CD4-positive, CD25-positive, alpha-beta regulatory T cell (primary cell): ENCODE measurements at regions not wholly inside any gene's neighbourhood (a gene's known extent, or its start where the extent isn't known, plus 50 kb on each side); places are given as distances from the start of the nearest gene placed in this dataset.
A peak's percentile ranks its signal among the peaks of the same experiment; 100 is the strongest.

Source experiments
- ATAC-seq, 2 donors: fragments of 150-1000 bp; cut with Tn5 transposase; one replicate each; pipeline ENCODE4 v1.10.0; 2021; ENCODE audit warnings: low read depth in 2 of 2, moderate number of reproducible peaks in 2 of 2, moderate library complexity in 1 of 2
- DNase-seq, 3 donors: peaks; one replicate each; pipeline versions ENCODE4 v3.0.0 to v3.0.0-alpha.2; 2012 to 2022; ENCODE audit warnings: mixed read lengths in 1 of 3
- H3K27ac ChIP-seq: one replicate; pipeline ENCODE4 v1.7.0; 2013; ENCODE audit warnings: mild to moderate bottlenecking, low read length; ENCODE audit not compliant: insufficient read depth, poor library complexity, severe bottlenecking
- H3K27me3 ChIP-seq: one replicate; pipeline ENCODE4 v1.7.0; 2013; ENCODE audit warnings: low read length; ENCODE audit not compliant: control insufficient read depth, insufficient read depth
- H3K36me3 ChIP-seq: one replicate; pipeline ENCODE4 v1.7.0; 2013; ENCODE audit warnings: mild to moderate bottlenecking, low read length, moderate library complexity; ENCODE audit not compliant: control insufficient read depth, insufficient read depth
- H3K4me1 ChIP-seq: 2 replicates; pipeline ENCODE4 v1.7.0; 2013; ENCODE audit warnings: mild to moderate bottlenecking, low read length; ENCODE audit not compliant: insufficient read depth, control insufficient read depth, poor library complexity, severe bottlenecking
- H3K4me3 ChIP-seq: one replicate; pipeline ENCODE4 v1.7.0; 2013; ENCODE audit warnings: low read depth, mild to moderate bottlenecking, low read length, moderate library complexity
- H3K9me3 ChIP-seq, 2 experiments: 1 replicate in 1 of 2; 2 replicates in 1 of 2; pipeline ENCODE4 v1.7.0; 2013; ENCODE audit warnings: low read length in 2 of 2, mild to moderate bottlenecking in 1 of 2, moderate library complexity in 1 of 2; ENCODE audit not compliant: control insufficient read depth in 2 of 2
- H3K27ac Mint-ChIP-seq, 3 donors: one replicate each; pipeline ENCODE4 v1.8.0; 2020 to 2022; ENCODE audit warnings: mild to moderate bottlenecking in 3 of 3, mixed read lengths in 3 of 3, moderate library complexity in 2 of 3
- H3K27me3 Mint-ChIP-seq: one replicate; pipeline ENCODE4 v1.8.0; 2022; ENCODE audit warnings: mild to moderate bottlenecking, mixed read lengths
- H3K36me3 Mint-ChIP-seq: one replicate; pipeline ENCODE4 v1.8.0; 2020; ENCODE audit warnings: mixed read lengths
- H3K4me1 Mint-ChIP-seq, 4 donors: one replicate each; pipeline ENCODE4 v1.8.0; 2020 to 2022; ENCODE audit warnings: mixed read lengths in 4 of 4, mild to moderate bottlenecking in 1 of 4
- H3K4me3 Mint-ChIP-seq, 4 donors: one replicate each; pipeline ENCODE4 v1.8.0; 2020 to 2022; ENCODE audit warnings: mild to moderate bottlenecking in 4 of 4, mixed read lengths in 4 of 4, moderate library complexity in 3 of 4
- H3K9me3 Mint-ChIP-seq, 7 donors: one replicate each; pipeline ENCODE4 v1.8.0; 2020 to 2022; ENCODE audit warnings: mixed read lengths in 7 of 7, mild to moderate bottlenecking in 3 of 7, moderate library complexity in 2 of 7

DNA sequence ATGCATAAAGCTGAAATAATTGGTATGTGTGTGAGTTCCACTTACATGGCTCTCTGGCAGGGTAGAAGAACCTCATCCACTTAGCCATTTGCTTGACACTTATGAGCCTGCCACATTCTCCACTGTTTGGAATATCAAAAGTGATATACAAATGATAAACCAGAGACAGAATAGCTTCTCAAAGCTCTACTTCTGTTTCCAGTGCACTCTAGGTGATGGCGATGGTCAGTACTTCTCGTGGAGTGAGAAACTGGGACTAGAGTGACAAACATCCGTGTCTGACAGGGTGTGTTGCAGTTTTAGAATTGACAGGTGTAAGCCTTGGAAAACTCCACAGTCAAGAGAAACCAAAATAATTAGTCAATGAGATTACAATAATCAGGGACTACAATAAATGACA, 935.8 kb upstream of the TYRP1 start:
- H3K4me3 Mint-ChIP-seq: no peak overlapping the region
- DNase-seq (no peak), ATAC-seq (no peak)
- H3K36me3 Mint-ChIP-seq: no peaks in the 10 kb centered on the region
- no peaks in the 10 kb centered on the region for H3K27me3 Mint-ChIP-seq
- no peaks in the 10 kb centered on the region for H3K4me1 ChIP-seq
- H3K27ac Mint-ChIP-seq: no peak overlapping the region
- peaks cover 0 to 2% of the 10 kb centered on the region in 2 experiments for H3K9me3 ChIP-seq
- H3K27me3 ChIP-seq: no peaks in the 10 kb centered on the region
- no peaks in the 10 kb centered on the region for H3K36me3 ChIP-seq
- no peak overlapping the region for H3K4me3 ChIP-seq
- H3K27ac ChIP-seq: no peak overlapping the region
- H3K4me1 Mint-ChIP-seq: no peaks in the 10 kb centered on the region
- peaks cover 0 to 13% (median 3%) of the 10 kb centered on the region in 7 donors for H3K9me3 Mint-ChIP-seq

DNA sequence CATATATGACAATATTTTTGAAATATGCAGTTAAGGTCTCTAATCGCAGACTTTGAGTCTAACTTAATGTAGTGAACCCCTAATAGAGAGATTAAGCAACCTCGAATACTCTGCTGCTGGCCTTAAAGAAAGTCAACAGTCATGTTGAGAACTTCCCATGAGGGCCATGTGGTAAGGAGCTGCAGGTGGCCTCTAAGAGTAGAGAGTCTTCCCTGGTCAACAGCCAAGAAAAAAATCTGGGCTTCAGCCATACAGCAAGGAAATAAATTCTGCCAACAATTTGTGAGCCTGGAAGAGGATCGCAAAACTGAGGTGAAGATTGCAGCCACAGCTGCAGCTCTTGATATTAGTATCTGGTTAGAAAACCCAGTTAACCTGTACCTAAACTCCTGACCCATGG, 935.2 kb upstream of the TYRP1 start:
- Histone ChIP-seq H3K4me3 (no peak overlapping the region), H3K36me3 (no peaks in the 10 kb centered on the region), H3K9me3 (peaks cover 0 to 2% of the 10 kb centered on the region in 2 experiments), H3K27me3 (no peaks in the 10 kb centered on the region), H3K4me1 (no peaks in the 10 kb centered on the region), H3K27ac (no peak overlapping the region)
- no peak overlapping the region for H3K27ac Mint-ChIP-seq
- no peak overlapping the region for H3K4me3 Mint-ChIP-seq
- peaks cover 0 to 12% (median 3%) of the 10 kb centered on the region in 7 donors for H3K9me3 Mint-ChIP-seq
- no peaks in the 10 kb centered on the region for H3K4me1 Mint-ChIP-seq
- no peaks in the 10 kb centered on the region for H3K27me3 Mint-ChIP-seq
- no peaks in the 10 kb centered on the region for H3K36me3 Mint-ChIP-seq
- no peak for ATAC-seq
- DNase-seq: no peak

DNA sequence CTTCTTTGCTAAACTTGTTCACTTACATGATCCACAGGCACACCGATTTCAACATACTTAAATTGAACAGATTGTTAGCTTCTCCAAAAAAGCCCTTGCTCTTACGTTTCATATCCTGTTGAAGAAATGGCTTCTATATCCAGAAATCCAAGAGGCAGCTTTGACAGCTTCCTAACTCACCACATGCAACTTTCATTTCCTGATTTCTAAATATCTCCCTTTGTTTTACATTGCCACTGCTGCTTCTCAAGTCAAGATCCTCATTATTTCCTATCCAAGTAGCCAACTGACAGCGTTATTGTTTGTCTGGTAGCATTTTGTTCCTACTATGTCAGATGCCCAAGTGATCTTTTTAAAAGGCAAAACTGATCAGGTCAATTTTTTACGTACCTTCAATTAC, 913.2 kb upstream of the TYRP1 start:
- Mint-ChIP-seq H3K27ac (no peak overlapping the region), H3K36me3 (no peaks in the 10 kb centered on the region), H3K27me3 (no peaks in the 10 kb centered on the region), H3K4me3 (peak overlapping the region in 1 of 4 donors; percentile 58), H3K4me1 (no peaks in the 10 kb centered on the region), H3K9me3 (peaks cover 0 to 30% (median 6%) of the 10 kb centered on the region in 7 donors)
- H3K27ac ChIP-seq: no peak overlapping the region
- H3K9me3 ChIP-seq: no peaks in the 10 kb centered on the region
- H3K27me3 ChIP-seq: no peaks in the 10 kb centered on the region
- H3K36me3 ChIP-seq: no peaks in the 10 kb centered on the region
- ATAC-seq (no peak), DNase-seq (no peak)
- H3K4me3 ChIP-seq: no peak overlapping the region
- no peaks in the 10 kb centered on the region for H3K4me1 ChIP-seq

DNA sequence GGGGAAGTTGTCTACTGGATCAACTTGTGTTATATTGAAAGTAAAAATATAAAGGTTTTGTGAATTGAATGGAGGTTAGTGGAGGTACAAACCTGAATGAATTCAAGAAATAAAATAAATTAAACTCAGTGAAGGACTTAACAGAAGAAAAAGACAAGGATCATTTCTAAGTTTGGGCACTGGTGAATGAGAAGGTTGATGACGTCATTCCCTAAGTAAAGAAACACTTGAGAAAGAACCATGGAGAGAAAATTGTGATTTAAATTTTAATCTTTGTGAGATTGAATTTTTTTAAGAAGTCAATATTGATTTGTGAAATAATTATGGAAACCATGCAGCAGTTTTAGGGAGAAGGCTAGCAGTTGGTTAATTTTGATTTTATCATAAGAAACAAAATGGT, 900.3 kb upstream of the TYRP1 start:
- DNase-seq (no peak), ATAC-seq (no peak)
- H3K4me3 ChIP-seq: no peak overlapping the region
- H3K9me3 ChIP-seq: peaks cover 2 to 12% of the 10 kb centered on the region in 2 experiments
- no peaks in the 10 kb centered on the region for H3K4me1 Mint-ChIP-seq
- H3K36me3 ChIP-seq: no peaks in the 10 kb centered on the region
- H3K27ac Mint-ChIP-seq: no peak overlapping the region
- H3K9me3 Mint-ChIP-seq: peaks cover 0 to 16% (median 4%) of the 10 kb centered on the region in 7 donors
- no peaks in the 10 kb centered on the region for H3K27me3 ChIP-seq
- H3K36me3 Mint-ChIP-seq: no peaks in the 10 kb centered on the region
- H3K27ac ChIP-seq: no peak overlapping the region
- no peaks in the 10 kb centered on the region for H3K27me3 Mint-ChIP-seq
- H3K4me1 ChIP-seq: no peaks in the 10 kb centered on the region
- H3K4me3 Mint-ChIP-seq: no peak overlapping the region

DNA sequence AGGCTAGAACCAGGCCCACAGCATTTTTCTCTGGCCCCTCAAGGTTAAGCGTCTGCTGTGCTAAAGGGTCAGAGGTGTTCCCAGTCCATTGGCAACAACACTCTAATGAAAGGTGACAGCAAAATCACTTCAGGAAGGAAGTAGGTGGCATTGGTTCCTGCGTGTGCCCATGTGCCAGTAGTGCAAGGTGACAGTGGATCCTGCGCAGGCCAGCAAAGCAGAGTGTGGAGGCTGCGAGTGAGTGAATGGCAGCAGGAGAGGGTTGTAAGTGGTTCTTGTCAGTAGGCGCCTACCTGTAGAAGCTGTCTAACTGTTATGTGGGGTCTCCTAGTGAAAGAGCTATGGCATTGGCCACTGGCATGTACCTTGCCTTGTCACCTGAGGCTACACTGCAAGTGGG, 898.2 kb upstream of the TYRP1 start:
- Mint-ChIP-seq H3K4me1 (no peaks in the 10 kb centered on the region), H3K9me3 (peaks cover 0 to 20% (median 6%) of the 10 kb centered on the region in 7 donors), H3K27me3 (no peaks in the 10 kb centered on the region), H3K36me3 (peaks cover 3% of the 10 kb centered on the region), H3K27ac (no peak overlapping the region), H3K4me3 (no peak overlapping the region)
- Histone ChIP-seq H3K27me3 (no peaks in the 10 kb centered on the region), H3K4me3 (no peak overlapping the region), H3K4me1 (no peaks in the 10 kb centered on the region), H3K9me3 (peaks cover 2 to 12% of the 10 kb centered on the region in 2 experiments), H3K36me3 (no peaks in the 10 kb centered on the region), H3K27ac (no peak overlapping the region)
- DNase-seq: no peak
- ATAC-seq: no peak

DNA sequence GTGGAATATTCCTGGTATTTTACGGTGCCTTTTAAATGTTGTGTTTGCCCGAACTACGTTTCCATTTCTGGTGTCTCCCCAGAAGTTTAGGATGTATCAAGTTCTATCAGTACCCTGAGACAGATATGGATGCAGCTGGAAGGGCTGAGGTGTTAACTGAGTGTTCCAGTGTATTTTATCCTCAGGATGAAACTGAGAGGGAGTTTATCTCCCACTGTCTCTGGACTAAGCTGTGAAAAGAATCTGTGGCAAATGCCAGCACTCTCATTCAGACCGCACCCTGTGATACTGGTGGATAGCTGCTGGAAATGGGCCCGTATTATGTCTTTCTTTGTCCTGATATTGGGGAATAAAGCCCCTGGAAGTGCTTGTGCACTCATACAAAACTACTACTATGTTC, 887.2 kb upstream of the TYRP1 start:
- no peak for ATAC-seq
- no peaks in the 10 kb centered on the region for H3K27me3 Mint-ChIP-seq
- H3K36me3 Mint-ChIP-seq: no peaks in the 10 kb centered on the region

DNA sequence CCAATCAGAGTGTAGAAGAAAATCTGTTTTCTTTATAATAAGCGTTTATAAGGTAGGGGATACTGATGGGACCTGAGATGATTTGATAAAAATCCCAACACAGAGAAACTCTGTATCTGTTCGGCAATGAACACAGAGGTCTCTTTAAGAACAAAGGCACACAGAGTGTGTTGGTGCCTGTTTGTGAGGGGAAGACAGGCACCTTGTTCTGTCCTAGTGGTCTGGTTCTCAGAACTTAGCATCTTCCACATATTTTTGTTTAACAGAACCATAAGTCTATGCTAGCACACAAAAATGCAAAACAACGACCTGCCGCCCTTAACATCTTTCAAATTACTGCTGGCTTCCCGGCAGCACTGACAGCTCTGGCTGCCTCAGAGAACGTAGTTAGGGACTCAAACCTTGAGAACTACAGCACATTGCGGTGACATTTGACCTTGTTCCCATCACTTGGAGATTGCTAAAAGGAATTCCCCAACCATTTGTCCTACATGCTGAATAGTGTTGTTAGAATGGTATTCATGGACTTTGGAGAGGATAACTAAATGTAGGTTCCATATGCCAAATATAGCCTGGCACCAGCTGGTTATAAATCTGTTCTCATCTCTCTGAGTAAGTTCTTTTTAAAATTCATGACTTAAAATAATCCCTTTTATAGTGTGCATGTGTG, 871.7 kb upstream of the TYRP1 start:
- H3K4me3 Mint-ChIP-seq: no peak overlapping the region
- H3K4me1 Mint-ChIP-seq: no peaks in the 10 kb centered on the region
- H3K9me3 Mint-ChIP-seq: peaks cover 0 to 34% (median 9%) of the 10 kb centered on the region in 7 donors

More for the DNA sequence above, 887.2 kb upstream of the TYRP1 start:
- Histone ChIP-seq H3K4me3 (no peak overlapping the region), H3K27ac (no peak overlapping the region), H3K9me3 (peaks cover 0 to 14% of the 10 kb centered on the region in 2 experiments), H3K4me1 (no peaks in the 10 kb centered on the region), H3K36me3 (no peaks in the 10 kb centered on the region), H3K27me3 (no peaks in the 10 kb centered on the region)
- no peaks in the 10 kb centered on the region for H3K4me1 Mint-ChIP-seq
- H3K9me3 Mint-ChIP-seq: peaks cover 0 to 15% (median 10%) of the 10 kb centered on the region in 7 donors
- no peak overlapping the region for H3K27ac Mint-ChIP-seq
- no peak overlapping the region for H3K4me3 Mint-ChIP-seq
- no peak for DNase-seq

DNA sequence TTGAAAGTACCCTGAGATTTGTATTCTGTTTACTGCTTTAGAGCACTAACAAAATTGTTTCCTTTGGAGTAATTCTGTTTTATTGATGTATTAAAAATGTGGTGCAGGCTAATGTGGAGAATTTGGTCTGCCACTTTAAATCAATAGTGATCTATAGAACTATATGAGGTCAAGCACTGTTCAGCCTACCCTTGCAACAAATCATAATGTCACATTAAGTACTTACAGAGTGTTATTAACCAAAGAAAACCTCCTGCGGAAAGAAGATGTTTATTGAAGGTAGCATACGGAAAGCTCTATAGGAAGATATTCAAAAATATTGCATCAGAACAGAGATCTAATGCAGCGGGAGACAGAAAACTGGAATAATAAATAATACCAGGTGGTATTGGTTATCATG, 865.0 kb upstream of the TYRP1 start:
- no peaks in the 10 kb centered on the region for H3K4me1 Mint-ChIP-seq

More for the DNA sequence above, 871.7 kb upstream of the TYRP1 start:
- Histone ChIP-seq H3K36me3 (no peaks in the 10 kb centered on the region), H3K4me1 (no peaks in the 10 kb centered on the region), H3K27ac (no peak overlapping the region), H3K9me3 (no peaks in the 10 kb centered on the region), H3K4me3 (no peak overlapping the region), H3K27me3 (no peaks in the 10 kb centered on the region)
- no peak for ATAC-seq
- no peak for DNase-seq
- Mint-ChIP-seq H3K36me3 (no peaks in the 10 kb centered on the region), H3K27me3 (no peaks in the 10 kb centered on the region), H3K27ac (no peak overlapping the region)

More for the DNA sequence above, 865.0 kb upstream of the TYRP1 start:
- Mint-ChIP-seq H3K9me3 (peaks cover 0 to 22% (median 9%) of the 10 kb centered on the region in 7 donors), H3K36me3 (no peaks in the 10 kb centered on the region), H3K27me3 (no peaks in the 10 kb centered on the region), H3K27ac (no peak overlapping the region), H3K4me3 (no peak overlapping the region)
- no peak overlapping the region for H3K4me3 ChIP-seq
- ATAC-seq (no peak), DNase-seq (no peak)
- no peaks in the 10 kb centered on the region for H3K9me3 ChIP-seq
- H3K4me1 ChIP-seq: no peaks in the 10 kb centered on the region
- no peak overlapping the region for H3K27ac ChIP-seq
- no peaks in the 10 kb centered on the region for H3K27me3 ChIP-seq
- no peaks in the 10 kb centered on the region for H3K36me3 ChIP-seq
